Skin epidermis (tissue), 12 donors: ENCODE measurements at regions not wholly inside any gene's neighbourhood (a gene's known extent, or its start where the extent isn't known, plus 50 kb on each side); places are given as distances from the start of the nearest gene placed in this dataset.

Experiments used
- H3K27ac ChIP-seq, 21 experiments: fragments of 200-600 bp; sonication (generic) in 11 of 21; one replicate each; pipeline ENCODE4 v1.5.0; 2020; ENCODE audit warnings: mild to moderate bottlenecking in 3 of 21, inconsistent platforms in 2 of 21, moderate library complexity in 2 of 21
- H3K4me3 ChIP-seq, 7 experiments: fragments of 200-600 bp; sonication (generic) in 2 of 7; one replicate each; pipeline ENCODE4 v1.5.0; 2020; ENCODE audit warnings: inconsistent platforms in 2 of 7, mild to moderate bottlenecking in 2 of 7, moderate library complexity in 1 of 7

GRCh38 chr9:26346942-26347477, 545.6 kb downstream of the CAAP1 start:
- H3K4me3 ChIP-seq, result no peak overlapping the region
- no peak overlapping the region for H3K27ac ChIP-seq

- Histone ChIP-seq H3K4me3 (no peak overlapping the region), H3K27ac (no peak overlapping the region)
Measured at GRCh38 chr9:26341545-26341944, 551.1 kb downstream of the CAAP1 start.

- no peak overlapping the region for H3K4me3 ChIP-seq
- H3K27ac ChIP-seq, result no peak overlapping the region
Measured at GRCh38 chr9:26339796-26340195, 552.8 kb downstream of the CAAP1 start.

GRCh38 chr9:26335116-26335515, 557.5 kb downstream of the CAAP1 start:
- Histone ChIP-seq H3K27ac (no peak overlapping the region), H3K4me3 (no peak overlapping the region)

- no peak overlapping the region for H3K4me3 ChIP-seq
- H3K27ac ChIP-seq, result no peak overlapping the region
Measured at GRCh38 chr9:26334706-26335105, 557.9 kb downstream of the CAAP1 start.

GRCh38 chr9:26331223-26331622, 561.4 kb downstream of the CAAP1 start:
- H3K27ac ChIP-seq, result no peak overlapping the region
- H3K4me3 ChIP-seq, result no peak overlapping the region

- no peak overlapping the region for H3K27ac ChIP-seq
- H3K4me3 ChIP-seq, result no peak overlapping the region
Measured at GRCh38 chr9:26329974-26330373, 562.6 kb downstream of the CAAP1 start.

- Histone ChIP-seq H3K4me3 (no peak overlapping the region), H3K27ac (no peak overlapping the region)
Measured at GRCh38 chr9:26326563-26326962, 566.0 kb downstream of the CAAP1 start.

- H3K4me3 ChIP-seq, result no peak overlapping the region
- no peak overlapping the region for H3K27ac ChIP-seq
Measured at GRCh38 chr9:26325444-26325829, 567.2 kb downstream of the CAAP1 start.

- Histone ChIP-seq H3K4me3 (no peak overlapping the region), H3K27ac (peak overlapping the region in 1 of 21 experiments; percentile 31)
Measured at GRCh38 chr9:26324786-26325443, 567.7 kb downstream of the CAAP1 start.

- Histone ChIP-seq H3K4me3 (no peak overlapping the region), H3K27ac (no peak overlapping the region)
Measured at GRCh38 chr9:26321935-26322334, 570.7 kb downstream of the CAAP1 start.

- no peak overlapping the region for H3K27ac ChIP-seq
- H3K4me3 ChIP-seq, result no peak overlapping the region
Measured at GRCh38 chr9:26319859-26320258, 572.7 kb downstream of the CAAP1 start.

GRCh38 chr9:26313108-26313507, 579.5 kb downstream of the CAAP1 start:
- H3K4me3 ChIP-seq, result no peak overlapping the region

GRCh38 chr9:26311463-26311995, 581.1 kb downstream of the CAAP1 start:
- Histone ChIP-seq H3K4me3 (no peak overlapping the region), H3K27ac (no peak overlapping the region)

More at GRCh38 chr9:26313108-26313507, 579.5 kb downstream of the CAAP1 start:
- H3K27ac ChIP-seq, result no peak overlapping the region

GRCh38 chr9:26310294-26310693, 582.3 kb downstream of the CAAP1 start:
- H3K4me3 ChIP-seq, result no peak overlapping the region

GRCh38 chr9:26308328-26308727, 584.3 kb downstream of the CAAP1 start:
- Histone ChIP-seq H3K27ac (no peak overlapping the region), H3K4me3 (no peak overlapping the region)

More at GRCh38 chr9:26310294-26310693, 582.3 kb downstream of the CAAP1 start:
- no peak overlapping the region for H3K27ac ChIP-seq

- Histone ChIP-seq H3K4me3 (no peak overlapping the region), H3K27ac (no peak overlapping the region)
Measured at GRCh38 chr9:26301659-26302058, 590.9 kb downstream of the CAAP1 start.

- H3K27ac ChIP-seq, result no peak overlapping the region
- H3K4me3 ChIP-seq, result no peak overlapping the region
Measured at GRCh38 chr9:26301046-26301445, 591.6 kb downstream of the CAAP1 start.

- no peak overlapping the region for H3K27ac ChIP-seq
- no peak overlapping the region for H3K4me3 ChIP-seq
Measured at GRCh38 chr9:26296910-26297572, 595.6 kb downstream of the CAAP1 start.

GRCh38 chr9:26292943-26293342, 599.7 kb downstream of the CAAP1 start:
- Histone ChIP-seq H3K4me3 (no peak overlapping the region), H3K27ac (no peak overlapping the region)

GRCh38 chr9:26271495-26272122, 593.4 kb upstream of the TUSC1 start:
- no peak overlapping the region for H3K27ac ChIP-seq

More at GRCh38 chr9:26271495-26272122, 593.4 kb upstream of the TUSC1 start:
- H3K4me3 ChIP-seq, result no peak overlapping the region
